ENCODE measurements at regions not wholly inside any gene's neighbourhood (a gene's known extent, or its start where the extent isn't known, plus 50 kb on each side); places are given as distances from the start of the nearest gene placed in this dataset.

DNA sequence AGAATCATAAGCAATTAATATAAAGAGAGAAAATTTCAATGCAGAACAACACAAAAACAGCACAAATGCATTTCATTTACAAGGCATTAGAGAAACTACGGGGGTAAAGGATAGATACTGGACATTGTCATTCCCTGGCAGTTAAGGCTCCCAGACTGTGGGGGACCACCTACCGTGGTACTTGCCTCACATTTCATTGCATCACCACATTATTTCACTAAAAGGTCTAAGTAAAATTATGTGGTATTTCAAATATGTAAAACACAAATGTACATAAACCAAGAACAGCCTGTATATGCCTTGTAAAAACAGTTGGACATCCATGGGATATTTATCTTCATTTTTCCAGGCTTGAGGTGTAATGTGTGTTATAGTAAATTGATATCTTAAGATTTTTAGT lies 571.2 kb upstream of the ZNF462 start:
- no peak for TF ChIP-seq CTCF (IDR thresholded peaks at IDR 0.05)
- TF ChIP-seq POLR2A (IDR thresholded peaks at IDR 0.05), result no peak
